Stimulated activated CD8-positive, alpha-beta memory T cell treated with anti-CD3 and anti-CD28 coated beads, Interleukin-4, amount 100 ng/mL, for 48 hours (primary cell): ENCODE measurements at regions not wholly inside any gene's neighbourhood (a gene's known extent, or its start where the extent isn't known, plus 50 kb on each side); places are given as distances from the start of the nearest gene placed in this dataset.
A peak's percentile ranks its signal among the peaks of the same experiment; 100 is the strongest.
"Not testable (repeated sequence)": the region's sequence is repeated elsewhere in the genome, so short reads cannot be mapped to it uniquely, and the experiment has no call there.

ENCODE experiments used
- DNase-seq: peaks from one replicate; pipeline ENCODE4 v3.0.0-alpha.2; 2020

GRCh38 chr9:63912451-63912850 is 1372.6 kb downstream of the FOXD4L5 start:
- DNase-seq: not testable (repeated sequence)

- DNase-seq: not testable (repeated sequence)
These were observed 1375.9 kb downstream of the FOXD4L5 start for GRCh38 chr9:63909076-63909475.

DNA sequence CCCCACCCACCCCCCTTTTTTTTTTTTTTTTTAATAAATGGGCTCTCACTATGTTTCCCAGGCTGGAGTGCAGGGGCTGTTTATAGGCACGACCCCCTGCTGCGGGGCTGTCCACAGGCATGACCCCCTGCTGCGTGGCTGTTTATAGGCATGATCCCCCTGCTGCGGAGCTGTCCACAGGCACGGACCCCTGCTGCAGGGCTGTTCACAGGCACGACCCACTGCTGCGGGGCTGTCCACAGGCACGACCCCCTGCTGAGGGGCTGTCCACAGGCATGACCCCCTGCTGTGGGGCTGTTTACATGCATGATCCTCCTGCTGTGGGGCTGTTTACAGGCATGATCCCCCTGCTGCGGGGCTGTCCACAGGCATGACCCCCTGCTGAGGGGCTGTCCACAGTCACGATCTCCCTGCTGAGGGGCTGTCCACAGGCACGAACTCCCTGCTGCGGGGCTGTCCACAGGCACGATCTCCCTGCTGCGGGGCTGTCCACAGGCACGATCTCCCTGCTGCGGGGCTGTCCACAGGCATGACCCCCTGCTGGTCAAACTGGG is 1385.3 kb downstream of the FOXD4L5 start:
- not testable (repeated sequence) for DNase-seq

- DNase-seq: not testable (repeated sequence)
These were observed 1403.6 kb downstream of the FOXD4L5 start for GRCh38 chr9:63881386-63881785.

DNA sequence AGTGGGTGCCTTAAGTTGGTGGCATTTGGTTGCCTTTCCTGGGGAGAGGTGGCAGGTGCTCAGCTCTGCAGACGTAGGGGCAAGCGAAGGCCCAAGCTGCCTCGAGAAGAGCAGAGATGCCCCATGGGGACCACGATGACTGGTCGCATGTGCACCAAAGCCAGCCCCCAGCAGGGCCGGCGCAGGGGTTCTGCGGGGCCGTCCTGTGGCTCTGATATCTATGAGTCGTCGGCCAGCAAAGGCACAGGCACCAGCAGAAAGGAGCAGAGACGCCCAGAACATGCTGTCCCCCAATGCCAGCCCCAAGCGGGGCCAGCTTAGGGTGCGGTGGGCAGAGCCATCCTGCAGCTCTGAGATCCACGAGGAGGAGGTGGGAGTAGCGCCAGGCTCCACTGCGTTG is 1408.6 kb downstream of the FOXD4L5 start:
- not testable (repeated sequence) for DNase-seq

- no peak for DNase-seq
These were observed 1425.4 kb downstream of the FOXD4L5 start for GRCh38 chr9:63859475-63860215.

DNA sequence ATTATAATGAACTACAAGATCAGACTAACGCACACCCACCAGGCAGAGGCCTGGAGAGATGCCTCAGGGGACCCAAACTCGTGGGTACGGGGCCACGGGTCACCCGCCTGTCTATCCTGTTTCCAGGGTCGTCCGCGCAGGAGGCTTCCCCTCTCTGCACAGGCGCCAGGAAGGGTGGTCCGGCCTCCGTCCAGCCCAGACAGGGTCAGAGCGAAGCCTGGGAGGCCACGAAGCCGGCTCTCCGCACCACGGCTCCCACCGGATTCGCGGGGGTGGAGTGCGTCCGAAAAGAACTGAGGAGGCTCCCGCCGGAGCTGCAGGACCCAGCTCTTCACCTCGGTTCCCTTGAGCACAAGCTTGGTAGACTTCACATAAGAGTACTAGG is 1425.9 kb downstream of the FOXD4L5 start:
- DNase-seq: not testable (repeated sequence)

GRCh38 chr9:63853140-63853751 is 1431.8 kb downstream of the FOXD4L5 start:
- not testable (repeated sequence) for DNase-seq

- not testable (repeated sequence) for DNase-seq
These were observed 1460.2 kb downstream of the FOXD4L5 start for GRCh38 chr9:63824804-63825203.

DNA sequence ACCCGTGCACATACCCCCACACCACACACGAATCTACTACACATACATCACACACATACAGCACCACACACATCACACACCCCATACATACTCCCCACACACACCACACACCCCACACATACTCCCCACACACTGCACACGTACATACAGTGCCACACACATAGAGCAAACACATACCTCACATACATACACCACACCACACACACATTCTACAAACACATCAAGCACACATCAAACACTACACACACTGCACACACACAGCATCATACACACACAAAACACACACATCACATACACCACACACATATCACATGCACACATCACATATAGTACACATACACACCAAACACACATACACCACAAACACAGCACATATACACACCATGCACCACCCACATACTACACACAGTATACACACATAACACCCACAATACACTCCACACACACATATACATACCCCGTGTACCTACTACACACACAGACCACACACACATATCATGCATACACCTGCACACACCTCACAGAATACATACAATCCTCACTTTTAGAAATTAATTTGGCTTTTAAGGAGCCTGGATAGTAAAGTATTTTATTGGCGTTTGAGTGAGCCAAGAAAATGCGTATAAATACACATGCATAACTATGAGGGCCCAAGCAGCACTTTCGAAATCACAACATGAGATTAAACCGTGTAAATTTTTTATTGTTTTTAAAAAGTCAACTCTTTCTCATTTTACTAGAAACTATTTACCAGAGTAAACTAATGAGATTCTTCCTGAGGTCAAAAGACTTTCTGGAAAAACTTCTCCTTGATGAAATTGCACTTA is 1461.4 kb downstream of the FOXD4L5 start:
- not testable (repeated sequence) for DNase-seq

- DNase-seq: not testable (repeated sequence)
These were observed 1462.2 kb downstream of the FOXD4L5 start for GRCh38 chr9:63822615-63823374.

- not testable (repeated sequence) for DNase-seq
These were observed 1463.7 kb downstream of the FOXD4L5 start for GRCh38 chr9:63821293-63821692.

DNA sequence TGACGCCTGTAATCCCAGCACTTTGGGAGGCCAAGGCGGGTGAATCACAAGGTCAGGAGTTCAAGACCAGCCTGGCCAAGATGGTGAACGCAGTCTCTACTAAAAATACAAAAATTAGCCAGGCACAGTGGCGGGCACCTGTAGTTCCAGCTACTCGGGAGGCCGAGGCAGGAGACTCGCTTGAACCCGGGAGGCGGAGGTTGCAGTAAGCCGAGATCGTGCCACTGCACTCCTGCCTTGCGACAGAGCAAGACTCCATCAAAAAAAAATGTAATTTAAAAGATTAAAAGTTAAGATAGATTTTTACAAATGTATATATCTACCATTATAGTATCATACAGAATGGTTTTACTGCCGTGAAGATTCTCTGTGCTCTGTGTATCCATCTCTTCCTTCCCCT is 1464.1 kb downstream of the FOXD4L5 start:
- not testable (repeated sequence) for DNase-seq

DNA sequence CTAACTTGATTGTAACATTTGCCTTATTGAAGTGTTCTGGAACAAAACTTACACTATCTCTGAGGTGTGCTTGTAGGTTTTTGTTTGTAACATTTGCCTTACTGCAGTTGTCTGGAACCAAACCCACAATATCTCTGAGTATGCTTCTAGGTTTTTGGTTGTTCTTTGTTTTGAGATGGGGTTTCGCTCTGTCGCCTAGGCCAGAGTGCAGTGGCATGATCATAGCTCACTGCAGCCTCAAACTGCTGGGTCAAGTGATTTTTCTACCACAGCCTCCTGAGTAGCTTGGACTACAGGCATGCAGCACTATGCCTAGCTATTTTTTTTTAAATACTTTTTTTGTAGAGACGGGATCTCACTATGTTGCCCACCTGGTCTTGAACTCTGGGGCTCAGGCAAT is 1464.6 kb downstream of the FOXD4L5 start:
- not testable (repeated sequence) for DNase-seq

- peak; percentile 81 for DNase-seq
These were observed 1467.1 kb downstream of the FOXD4L5 start for GRCh38 chr9:63817622-63818518.

DNA sequence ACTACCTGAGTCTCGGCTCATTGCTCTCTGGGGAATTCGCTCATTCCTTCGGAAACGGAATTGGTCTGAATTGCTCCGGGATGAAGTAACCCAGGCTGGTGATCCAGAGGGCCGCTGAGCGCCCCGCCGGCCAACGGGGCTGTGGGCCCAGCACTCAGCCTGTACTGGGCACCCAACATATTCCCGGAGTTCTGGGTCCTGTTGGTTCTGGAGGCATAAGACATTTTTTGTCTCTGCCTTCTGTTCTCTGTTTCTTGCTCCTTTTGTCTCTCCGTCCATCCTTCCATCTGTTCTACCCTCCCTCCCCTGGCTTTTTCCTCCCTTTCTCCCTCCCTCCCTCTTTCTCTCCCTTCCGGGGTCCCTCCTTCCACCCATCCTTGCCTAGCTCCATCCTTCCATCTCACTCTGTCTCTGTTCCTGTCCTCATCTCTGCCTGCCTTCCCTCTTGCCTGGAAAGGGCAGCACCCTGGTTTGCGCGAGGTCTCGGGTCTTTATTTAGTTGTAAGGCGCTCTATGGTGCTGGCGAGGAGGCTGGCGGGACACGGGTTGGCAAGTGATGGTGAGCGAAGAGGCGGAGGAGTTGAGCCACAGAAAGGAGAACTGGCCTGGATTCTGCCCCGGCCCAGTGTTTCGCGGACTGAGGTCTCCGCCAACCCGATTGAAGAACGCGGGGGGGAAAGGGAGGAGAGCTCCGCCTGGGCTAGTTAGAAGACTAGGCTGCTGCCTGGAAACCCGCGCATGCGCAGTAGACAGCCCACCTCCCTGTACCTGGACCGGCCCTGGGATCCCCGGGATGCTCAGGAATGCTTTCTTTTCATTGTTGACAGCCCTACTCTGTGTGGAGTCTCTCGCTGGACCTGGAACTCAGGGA is 1468.0 kb downstream of the FOXD4L5 start:
- peak; percentile 88 for DNase-seq

GRCh38 chr9:63814970-63815669 is 1469.9 kb downstream of the FOXD4L5 start:
- not testable (repeated sequence) for DNase-seq

- not testable (repeated sequence) for DNase-seq
These were observed 1471.5 kb downstream of the FOXD4L5 start for GRCh38 chr9:63813391-63814021.

GRCh38 chr9:63812822-63813221 is 1472.2 kb downstream of the FOXD4L5 start:
- not testable (repeated sequence) for DNase-seq
